Activated T-cell treated with anti-CD3 and anti-CD28 coated beads, Interleukin-2, amount 50 U/mL, for 4 hours (primary cell): ENCODE measurements at regions not wholly inside any gene's neighbourhood (a gene's known extent, or its start where the extent isn't known, plus 50 kb on each side); places are given as distances from the start of the nearest gene placed in this dataset.
A peak's percentile ranks its signal among the peaks of the same experiment; 100 is the strongest.
"Not testable (repeated sequence)": the region's sequence is repeated elsewhere in the genome, so short reads cannot be mapped to it uniquely, and the experiment has no call there.

Experiments
- ATAC-seq, 2 donors: fragments of 200-7000 bp; cut with Tn5 transposase; one replicate each; pipeline ENCODE4 v1.10.0; 2021
- DNase-seq: peaks from one replicate; pipeline ENCODE4 v3.0.0-alpha.2; 2020
- H3K27me3 Mint-ChIP-seq: one replicate; pipeline ENCODE4 v1.8.0; 2021; ENCODE audit warnings: low read depth, mixed read lengths
- H3K36me3 Mint-ChIP-seq: one replicate; pipeline ENCODE4 v1.8.0; 2022; ENCODE audit warnings: mixed read lengths; ENCODE audit not compliant: insufficient read depth
- H3K4me1 Mint-ChIP-seq: one replicate; pipeline ENCODE4 v1.8.0; 2021; ENCODE audit warnings: low read depth, mixed read lengths
- H3K4me3 Mint-ChIP-seq: one replicate; pipeline ENCODE4 v1.8.0; 2021; ENCODE audit warnings: mild to moderate bottlenecking, moderate library complexity, mixed read lengths
- H3K9me3 Mint-ChIP-seq: one replicate; pipeline ENCODE4 v1.8.0; 2021; ENCODE audit warnings: mixed read lengths

DNA sequence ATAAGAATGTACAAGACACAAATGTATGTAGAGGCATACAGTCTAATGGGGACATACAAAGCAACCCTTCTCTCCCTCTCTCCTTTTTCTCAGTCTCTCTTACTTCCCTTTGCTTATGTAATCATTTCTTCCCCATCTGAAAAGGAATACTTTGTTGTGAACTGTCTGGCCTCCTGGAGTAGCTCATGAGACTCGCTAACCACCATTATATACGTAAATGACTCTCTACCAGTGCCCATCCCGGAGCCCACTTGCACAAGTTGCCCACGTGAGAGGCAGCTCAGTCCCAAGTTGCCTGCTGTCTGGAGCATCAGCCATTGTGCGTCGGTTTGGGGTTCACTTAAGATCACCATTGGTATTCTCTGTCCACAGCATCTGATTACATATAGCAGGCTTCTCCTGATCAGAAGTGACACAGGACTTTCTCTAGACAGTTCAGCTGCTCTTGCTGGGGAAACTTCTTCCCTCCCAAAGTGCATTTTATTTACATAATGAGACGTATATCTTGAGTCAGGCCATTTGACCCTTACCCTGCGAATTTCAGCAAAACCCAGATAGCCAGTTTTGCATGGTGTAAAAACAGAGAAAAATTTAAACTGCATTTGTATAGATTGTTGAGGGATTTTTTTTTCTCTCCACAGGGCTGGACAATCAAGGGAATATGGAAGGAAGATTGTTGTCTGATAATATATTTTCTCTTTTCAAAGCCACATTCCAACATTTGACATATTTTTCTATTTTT, 220.7 kb upstream of the EGLN3 start:
- ATAC-seq (no peak), DNase-seq (no peak)
- Mint-ChIP-seq H3K9me3 (no peaks in the 10 kb centered on the region), H3K4me1 (no peaks in the 10 kb centered on the region), H3K27me3 (no peaks in the 10 kb centered on the region), H3K36me3 (no peaks in the 10 kb centered on the region), H3K4me3 (no peak overlapping the region)

DNA sequence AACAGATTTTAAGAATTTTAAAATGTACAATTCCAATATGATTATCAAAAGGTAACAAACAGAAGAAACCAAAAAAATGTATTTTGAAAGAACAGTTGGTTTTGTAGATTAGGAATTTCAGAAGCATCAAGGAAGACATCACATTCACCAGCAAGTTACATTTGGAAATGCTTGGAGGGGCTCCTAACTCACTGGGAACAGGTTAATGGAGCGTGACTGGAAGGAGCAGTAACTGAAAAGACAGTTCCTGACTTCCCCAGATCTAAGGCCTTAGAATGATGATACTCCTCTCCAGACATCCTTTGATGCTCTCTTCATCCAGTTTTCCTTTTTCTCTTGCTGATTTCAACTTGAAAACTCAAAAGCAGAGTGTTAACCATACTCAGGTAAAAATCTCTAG, 220.0 kb upstream of the EGLN3 start:
- no peaks in the 10 kb centered on the region for H3K36me3 Mint-ChIP-seq
- ATAC-seq: no peak
- no peak overlapping the region for H3K4me3 Mint-ChIP-seq
- no peaks in the 10 kb centered on the region for H3K27me3 Mint-ChIP-seq
- H3K9me3 Mint-ChIP-seq: no peaks in the 10 kb centered on the region
- no peak for DNase-seq
- peaks cover 2% of the 10 kb centered on the region for H3K4me1 Mint-ChIP-seq

DNA sequence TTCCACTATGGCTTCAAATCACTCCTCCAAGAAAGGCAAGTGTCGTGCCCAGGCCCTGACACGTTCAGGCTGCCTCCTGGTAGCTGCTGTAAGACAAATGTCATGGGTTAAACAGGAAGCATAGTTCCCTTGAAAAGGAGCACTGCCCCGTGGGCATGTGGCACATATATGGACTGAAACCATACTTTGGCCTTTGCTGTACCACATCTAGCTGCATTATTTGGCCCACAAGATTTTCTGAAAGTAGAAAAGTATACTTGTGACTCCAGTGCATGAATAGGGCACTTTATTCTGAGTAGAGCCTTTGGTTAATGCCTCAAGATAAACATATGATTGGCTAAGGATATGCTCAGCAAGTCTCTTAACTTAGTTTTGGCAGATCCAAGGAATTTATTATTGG, 218.7 kb upstream of the EGLN3 start:
- no peaks in the 10 kb centered on the region for H3K27me3 Mint-ChIP-seq
- H3K4me3 Mint-ChIP-seq: no peak overlapping the region
- no peaks in the 10 kb centered on the region for H3K9me3 Mint-ChIP-seq
- ATAC-seq (no peak), DNase-seq (no peak)
- H3K36me3 Mint-ChIP-seq: no peaks in the 10 kb centered on the region
- H3K4me1 Mint-ChIP-seq: peaks cover 2% of the 10 kb centered on the region

DNA sequence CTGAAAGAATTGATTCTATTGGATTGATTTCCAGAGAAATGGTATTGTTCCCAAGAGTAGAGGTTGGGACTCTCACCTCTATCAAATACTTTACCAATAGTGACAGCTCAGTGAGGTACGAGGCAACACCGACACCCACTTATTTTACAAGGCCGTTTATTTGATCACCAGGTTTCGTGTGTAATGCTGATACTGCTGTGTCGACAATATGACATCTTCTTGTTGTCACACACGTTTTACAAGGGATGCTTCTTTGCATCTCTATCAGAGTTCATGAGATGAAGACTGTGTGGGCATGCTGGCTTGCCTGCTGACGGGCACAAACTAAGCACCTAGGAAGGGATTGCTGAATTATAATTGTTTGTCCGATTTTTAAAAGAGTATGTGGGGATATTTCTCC, 217.8 kb upstream of the EGLN3 start:
- Mint-ChIP-seq H3K9me3 (no peaks in the 10 kb centered on the region), H3K36me3 (no peaks in the 10 kb centered on the region), H3K27me3 (no peaks in the 10 kb centered on the region), H3K4me3 (no peak overlapping the region), H3K4me1 (peaks cover 2% of the 10 kb centered on the region)
- no peak for DNase-seq
- ATAC-seq: no peak

DNA sequence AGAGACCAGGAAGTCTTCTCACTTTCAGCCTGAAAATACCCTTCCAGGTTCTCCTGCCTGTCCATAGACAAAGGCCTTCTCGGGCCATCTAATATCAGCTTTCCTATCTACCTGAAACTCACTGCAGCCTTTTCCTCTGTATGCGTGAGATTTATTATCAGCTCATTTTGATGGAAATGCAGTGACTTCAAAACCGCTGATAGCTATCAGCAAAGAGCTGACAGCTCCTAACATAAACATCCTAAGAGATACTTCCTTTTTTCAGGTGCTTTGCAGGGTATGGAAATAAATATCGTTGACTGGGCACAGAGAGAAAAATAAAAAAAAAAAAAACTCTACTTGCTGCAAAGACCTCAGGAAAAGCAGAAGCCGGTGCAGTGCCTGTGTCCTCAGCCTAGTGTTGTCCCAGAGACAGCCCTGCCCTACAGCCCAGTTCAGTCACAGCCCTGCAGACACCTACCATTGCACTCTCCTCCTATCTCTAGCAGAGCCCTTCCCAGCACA, 215.0 kb upstream of the EGLN3 start:
- no peak for ATAC-seq
- Mint-ChIP-seq H3K9me3 (no peaks in the 10 kb centered on the region), H3K4me1 (peaks cover 10% of the 10 kb centered on the region), H3K27me3 (no peaks in the 10 kb centered on the region), H3K4me3 (no peak overlapping the region), H3K36me3 (no peaks in the 10 kb centered on the region)
- no peak for DNase-seq

DNA sequence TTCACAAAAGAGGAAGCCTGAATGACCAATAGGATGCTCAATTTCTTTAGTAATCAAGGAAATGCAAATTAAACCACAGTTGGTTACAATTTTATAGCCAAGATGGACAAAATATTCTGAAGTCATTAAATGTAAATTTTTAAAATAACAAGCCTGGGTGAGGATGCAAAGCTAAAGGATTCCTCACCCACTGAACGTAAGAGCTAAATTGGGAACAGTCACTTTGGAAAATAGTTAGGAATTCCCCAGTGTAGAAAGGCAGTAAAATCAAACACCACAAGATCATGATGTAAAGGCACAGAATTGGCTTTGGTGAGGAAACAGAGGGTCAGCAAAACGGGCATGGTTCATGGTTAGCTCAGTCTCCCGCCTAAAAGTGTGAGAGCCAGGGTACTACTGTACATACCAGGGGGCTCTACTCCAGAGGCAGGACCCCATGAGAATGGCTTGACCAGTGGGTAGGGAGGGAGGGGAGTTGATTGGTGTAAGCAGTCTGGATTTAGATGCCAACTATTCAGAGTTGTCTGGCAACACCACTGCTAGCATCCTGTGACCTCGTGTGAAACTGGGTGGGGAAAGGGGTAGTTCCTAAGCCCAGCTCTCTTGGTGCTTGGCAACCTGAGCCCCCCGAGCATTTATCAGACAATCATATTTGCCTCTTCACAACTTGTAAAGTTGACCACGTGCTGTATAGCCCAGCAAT, 213.4 kb upstream of the EGLN3 start:
- Mint-ChIP-seq H3K4me1 (peaks cover 10% of the 10 kb centered on the region), H3K27me3 (no peaks in the 10 kb centered on the region), H3K4me3 (no peak overlapping the region), H3K36me3 (no peaks in the 10 kb centered on the region), H3K9me3 (no peaks in the 10 kb centered on the region)
- ATAC-seq (no peak), DNase-seq (no peak)

DNA sequence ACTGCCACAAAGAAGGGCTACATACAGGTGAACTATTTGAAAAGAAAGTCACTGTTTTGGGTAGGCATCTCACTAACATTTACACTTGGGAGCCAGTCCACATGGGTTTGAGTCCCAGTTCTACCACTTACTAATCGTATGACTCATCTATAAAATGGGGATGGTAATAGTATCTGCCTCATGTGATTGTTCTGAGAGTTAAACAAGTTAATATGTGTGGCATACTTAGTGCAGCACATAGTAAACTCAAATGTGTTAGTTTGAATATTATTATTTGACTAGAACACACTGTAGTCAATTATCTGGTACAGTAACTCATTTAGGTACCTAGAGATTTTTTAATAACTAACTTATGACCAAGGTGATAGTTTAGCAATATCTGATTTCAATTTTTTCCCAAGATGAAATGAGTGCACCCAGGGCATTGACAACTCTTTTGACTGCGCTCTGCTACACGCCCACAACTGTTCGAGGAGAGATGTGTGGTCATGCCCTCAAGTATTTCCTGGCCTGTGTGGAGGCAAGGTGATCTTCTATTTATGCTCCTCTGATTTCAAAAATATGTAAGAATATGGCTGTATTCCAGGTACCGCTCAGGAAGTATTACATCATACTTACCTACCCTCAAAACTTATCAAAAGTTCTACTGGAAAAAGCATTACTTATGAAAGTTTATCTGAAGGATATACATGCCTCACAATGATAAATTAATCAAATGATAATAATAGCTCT, 210.6 kb upstream of the EGLN3 start:
- H3K27me3 Mint-ChIP-seq: no peaks in the 10 kb centered on the region
- H3K36me3 Mint-ChIP-seq: no peaks in the 10 kb centered on the region
- H3K9me3 Mint-ChIP-seq: no peaks in the 10 kb centered on the region
- no peak for DNase-seq
- peak in 1 of 2 donors; percentile 46 for ATAC-seq
- H3K4me3 Mint-ChIP-seq: no peak overlapping the region
- peaks cover 10% of the 10 kb centered on the region for H3K4me1 Mint-ChIP-seq

DNA sequence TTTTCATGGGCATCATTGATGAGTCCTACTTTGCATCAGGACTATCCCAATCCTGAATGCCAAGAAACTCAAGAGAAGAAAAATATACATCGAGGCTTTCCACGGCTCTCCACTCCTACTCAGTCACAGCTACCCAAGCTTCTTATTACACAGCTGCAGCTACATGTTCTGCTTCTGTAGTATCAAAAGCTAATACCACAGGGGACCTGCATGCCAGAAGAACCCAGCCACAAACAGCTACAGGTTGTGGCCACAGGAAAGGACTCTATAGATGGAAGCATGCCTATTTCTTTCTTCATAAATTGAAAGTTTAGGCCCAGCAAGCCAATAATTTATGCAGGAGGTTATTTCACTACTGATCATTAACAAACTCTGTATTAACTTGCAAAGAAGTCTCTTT, 209.7 kb upstream of the EGLN3 start:
- Mint-ChIP-seq H3K4me3 (no peak overlapping the region), H3K36me3 (no peaks in the 10 kb centered on the region), H3K27me3 (no peaks in the 10 kb centered on the region), H3K4me1 (peaks cover 8% of the 10 kb centered on the region), H3K9me3 (no peaks in the 10 kb centered on the region)
- DNase-seq: no peak
- ATAC-seq: no peak

DNA sequence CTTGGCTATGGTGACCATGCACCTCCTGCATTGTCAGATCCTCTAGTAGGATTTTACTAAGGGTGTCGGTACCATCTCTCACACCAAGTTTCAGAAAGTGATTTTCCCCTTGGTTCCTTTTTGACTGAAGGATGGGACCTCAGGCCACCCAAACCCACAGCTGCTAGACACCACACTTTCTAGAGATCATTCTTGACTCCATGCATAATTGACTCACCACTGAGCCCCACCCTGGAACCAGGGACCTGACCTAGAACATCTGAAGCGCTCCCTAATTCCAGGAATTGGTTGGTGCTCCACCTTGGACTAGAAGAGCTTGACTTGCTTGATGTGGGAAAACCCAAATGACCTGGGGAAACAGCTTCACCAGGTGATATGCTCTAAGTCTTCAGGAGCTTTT, 206.8 kb upstream of the EGLN3 start:
- peaks cover 8% of the 10 kb centered on the region for H3K4me1 Mint-ChIP-seq
- H3K4me3 Mint-ChIP-seq: no peak overlapping the region
- DNase-seq: no peak
- peaks cover 4% of the 10 kb centered on the region for H3K9me3 Mint-ChIP-seq
- no peak for ATAC-seq
- peaks cover 3% of the 10 kb centered on the region for H3K36me3 Mint-ChIP-seq
- H3K27me3 Mint-ChIP-seq: no peaks in the 10 kb centered on the region

DNA sequence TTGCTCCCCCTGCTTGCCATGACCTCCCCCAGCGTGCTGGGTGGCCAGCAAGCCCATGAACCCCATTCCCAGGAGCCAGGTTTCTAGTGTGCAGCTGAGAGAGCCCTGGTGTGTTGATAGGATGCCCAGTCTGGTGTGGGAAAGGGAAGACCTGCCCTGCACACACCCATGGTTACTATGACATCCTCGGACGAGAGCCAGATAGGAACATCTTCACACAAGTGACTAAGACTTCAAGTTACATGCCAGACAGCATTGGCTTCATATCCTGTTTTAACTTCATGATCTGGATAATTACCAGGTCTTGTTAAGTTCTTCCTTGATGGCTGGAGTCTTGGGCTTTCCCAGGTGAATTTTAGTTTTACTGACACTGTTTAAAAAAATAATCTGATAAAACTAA, 196.6 kb upstream of the EGLN3 start:
- H3K36me3 Mint-ChIP-seq: no peaks in the 10 kb centered on the region
- peaks cover 7% of the 10 kb centered on the region for H3K27me3 Mint-ChIP-seq
- H3K4me1 Mint-ChIP-seq: no peaks in the 10 kb centered on the region
- DNase-seq: no peak
- ATAC-seq: no peak
- peaks cover 8% of the 10 kb centered on the region for H3K9me3 Mint-ChIP-seq
- no peak overlapping the region for H3K4me3 Mint-ChIP-seq

DNA sequence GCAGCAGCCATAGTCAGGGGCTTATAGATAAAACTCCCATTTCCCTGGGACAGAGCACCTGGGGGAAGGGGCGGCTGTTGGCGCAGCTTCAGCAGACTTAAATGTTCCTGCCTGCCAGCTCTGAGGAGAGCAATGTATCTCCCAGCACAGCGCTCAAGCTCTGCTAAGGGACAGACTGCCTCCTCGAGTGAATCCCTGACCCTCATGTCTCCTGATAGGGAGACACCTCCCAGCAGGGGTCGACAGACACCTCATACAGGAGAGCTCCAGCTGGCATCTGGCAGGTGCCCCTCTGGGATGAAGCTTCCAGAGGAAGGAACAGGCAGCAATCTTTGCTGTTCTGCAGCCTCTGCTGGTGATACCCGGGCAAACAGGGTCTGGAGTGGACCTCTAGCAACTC, 189.3 kb upstream of the EGLN3 start:
- not testable (repeated sequence) for H3K4me1 Mint-ChIP-seq, H3K36me3 Mint-ChIP-seq, ATAC-seq, DNase-seq, H3K4me3 Mint-ChIP-seq, H3K27me3 Mint-ChIP-seq
- H3K9me3 Mint-ChIP-seq: peaks cover 18% of the 10 kb centered on the region

DNA sequence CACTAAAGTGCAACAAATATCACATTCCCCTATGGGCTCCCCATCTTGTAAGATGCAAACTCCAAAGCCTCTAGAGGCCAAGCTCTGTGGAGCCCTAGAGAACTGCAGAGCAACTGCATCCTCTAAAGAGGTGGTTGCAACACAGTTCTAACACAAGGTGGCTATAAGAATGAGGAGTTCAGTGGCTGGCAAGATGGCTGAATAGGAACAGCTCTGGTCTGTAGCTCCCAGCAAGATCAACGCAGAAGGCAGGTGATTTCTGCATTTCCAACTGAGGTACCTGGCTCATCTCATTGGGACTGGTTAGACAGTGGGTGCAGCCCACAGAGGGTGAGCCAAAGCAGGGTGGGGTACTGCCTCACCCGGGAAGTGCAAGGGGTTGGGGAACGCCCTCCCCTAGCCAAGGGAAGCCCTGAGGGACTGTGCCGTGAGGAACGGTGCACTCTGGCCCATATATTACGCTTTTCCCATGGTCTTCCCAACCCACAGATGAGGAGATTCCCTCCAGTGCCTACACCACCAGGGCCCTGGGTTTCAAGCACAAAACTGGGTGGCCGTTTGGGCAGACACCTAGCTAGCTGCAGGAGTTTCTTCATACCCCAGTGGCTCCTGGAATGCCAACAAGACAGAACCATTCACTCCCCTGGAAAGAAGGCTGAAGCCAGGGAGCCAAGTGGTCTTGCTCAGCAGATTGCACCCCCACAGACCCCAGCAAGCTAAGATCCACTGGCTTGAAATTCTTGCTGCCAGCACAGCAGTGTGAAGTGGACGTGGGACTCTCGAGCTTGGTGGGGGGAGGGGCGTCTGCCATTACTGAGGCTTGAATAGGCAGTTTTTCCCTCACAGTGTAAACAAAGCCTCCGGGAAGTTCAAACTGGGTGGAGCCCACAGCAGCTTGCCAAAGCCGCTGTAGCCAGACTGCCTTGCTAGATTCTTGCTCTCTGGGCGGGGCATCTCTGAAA, 188.6 kb upstream of the EGLN3 start:
- not testable (repeated sequence) for H3K4me3 Mint-ChIP-seq, ATAC-seq, H3K36me3 Mint-ChIP-seq, DNase-seq, H3K27me3 Mint-ChIP-seq, H3K4me1 Mint-ChIP-seq
- H3K9me3 Mint-ChIP-seq: peaks cover 17% of the 10 kb centered on the region

DNA sequence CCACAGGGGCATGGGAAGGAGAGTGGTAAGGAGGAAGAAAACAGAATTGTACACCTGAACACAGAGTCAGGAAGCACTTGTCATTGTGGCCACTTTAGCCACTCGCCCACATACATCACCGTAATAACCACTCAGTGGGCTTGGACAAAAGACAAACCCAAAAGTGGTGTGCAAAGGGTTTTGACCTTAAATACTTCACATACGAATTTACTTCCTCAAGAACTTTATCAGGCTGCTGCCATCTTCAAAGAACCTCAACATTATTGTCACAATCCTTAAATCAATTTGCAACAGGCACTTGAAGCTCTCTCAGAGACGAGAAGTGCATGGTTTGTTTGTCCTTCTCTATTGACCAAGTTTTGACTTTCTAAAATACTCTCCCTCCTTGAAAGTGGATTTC, 187.3 kb upstream of the EGLN3 start:
- DNase-seq (no peak), ATAC-seq (no peak)
- Mint-ChIP-seq H3K4me3 (no peak overlapping the region), H3K27me3 (no peaks in the 10 kb centered on the region), H3K36me3 (no peaks in the 10 kb centered on the region), H3K4me1 (no peaks in the 10 kb centered on the region), H3K9me3 (peaks cover 13% of the 10 kb centered on the region)
